GM18511 (cell line): ENCODE measurements at regions not wholly inside any gene's neighbourhood (a gene's known extent, or its start where the extent isn't known, plus 50 kb on each side); places are given as distances from the start of the nearest gene placed in this dataset.

Source experiments
- ATAC-seq: cut with Tn5 transposase; IDR thresholded peaks from one replicate; pipeline ENCODE4 v1.9.1; 2021; ENCODE audit warnings: mild to moderate bottlenecking, moderate library complexity; ENCODE audit not compliant: unreplicated experiment

GRCh38 chr16:80054647-80055046, 454.1 kb upstream of the MAF start:
- ATAC-seq = no peak

GRCh38 chr16:80051040-80051439, 450.5 kb upstream of the MAF start:
- no peak for ATAC-seq

- no peak for ATAC-seq
Measured at GRCh38 chr16:80048250-80048649, 447.7 kb upstream of the MAF start.

GRCh38 chr16:80047842-80048241, 447.3 kb upstream of the MAF start:
- no peak for ATAC-seq

- no peak for ATAC-seq
Measured at GRCh38 chr16:80046848-80047247, 446.3 kb upstream of the MAF start.

- no peak for ATAC-seq
Measured at GRCh38 chr16:80046261-80046660, 445.7 kb upstream of the MAF start.

GRCh38 chr16:80045861-80046260, 445.3 kb upstream of the MAF start:
- ATAC-seq = no peak

GRCh38 chr16:80041410-80041809, 440.9 kb upstream of the MAF start:
- ATAC-seq = no peak

GRCh38 chr16:80040814-80041213, 440.3 kb upstream of the MAF start:
- no peak for ATAC-seq

GRCh38 chr16:80040413-80040812, 439.9 kb upstream of the MAF start:
- no peak for ATAC-seq

- no peak for ATAC-seq
Measured at GRCh38 chr16:80039777-80040176, 439.2 kb upstream of the MAF start.

- no peak for ATAC-seq
Measured at GRCh38 chr16:80038566-80038965, 438.0 kb upstream of the MAF start.

GRCh38 chr16:80034948-80035663, 434.6 kb upstream of the MAF start:
- ATAC-seq = no peak

GRCh38 chr16:80034469-80034826, 433.9 kb upstream of the MAF start:
- ATAC-seq = no peak

GRCh38 chr16:80033783-80034468, 433.4 kb upstream of the MAF start:
- no peak for ATAC-seq

- ATAC-seq = no peak
Measured at GRCh38 chr16:80029761-80030481, 429.4 kb upstream of the MAF start.

- ATAC-seq = no peak
Measured at GRCh38 chr16:80029381-80029630, 428.8 kb upstream of the MAF start.

GRCh38 chr16:80028581-80029380, 428.2 kb upstream of the MAF start:
- no peak for ATAC-seq

GRCh38 chr16:80027007-80027965, 426.7 kb upstream of the MAF start:
- ATAC-seq = peak; percentile 89

- no peak for ATAC-seq
Measured at GRCh38 chr16:80025236-80025635, 424.7 kb upstream of the MAF start.
